Left lung (tissue), 4 donors: ENCODE measurements at regions not wholly inside any gene's neighbourhood (a gene's known extent, or its start where the extent isn't known, plus 50 kb on each side); places are given as distances from the start of the nearest gene placed in this dataset.

Source experiments
- ATAC-seq: fragments of 200-7000 bp; cut with Tn5 transposase; one replicate; pipeline ENCODE4 v1.9.1; 2020; ENCODE audit warnings: moderate library complexity
- DNase-seq, 4 donors: peaks; one replicate each; pipeline ENCODE4 v3.0.0-alpha.2; 2013 to 2020
- H3K27ac ChIP-seq, 2 donors: fragments of 200-600 bp; sonication (generic) in 1 of 2; one replicate each; pipeline versions ENCODE4 v1.5.0 to v1.8.0; 2020 to 2021
- H3K27me3 ChIP-seq, 2 donors: fragments of 200-600 bp; sonication (generic) in 1 of 2; one replicate each; pipeline versions ENCODE4 v1.5.0 to v1.8.0; 2020 to 2021
- H3K36me3 ChIP-seq, 2 donors: fragments of 200-600 bp; sonication (generic) in 1 of 2; one replicate each; pipeline versions ENCODE4 v1.5.0 to v1.8.0; 2020 to 2021
- H3K4me1 ChIP-seq, 2 donors: fragments of 200-600 bp; one replicate each; pipeline ENCODE4 v1.8.0; 2021
- H3K4me3 ChIP-seq, 2 donors: fragments of 200-600 bp; sonication (generic) in 1 of 2; one replicate each; pipeline versions ENCODE4 v1.5.0 to v1.8.0; 2020 to 2021; ENCODE audit warnings: mild to moderate bottlenecking in 1 of 2
- H3K9me3 ChIP-seq, 2 donors: fragments of 200-600 bp; sonication (generic) in 1 of 2; one replicate each; pipeline versions ENCODE4 v1.5.0 to v1.8.0; 2020 to 2021
- intact Hi-C, 2 donors: fragments of 100-400 bp; cut with DNase I; formaldehyde crosslinking; loops; one replicate each; pipeline versions ENCODE4 v1.11.2 to v1.14.2; 2022
- TF ChIP-seq, protein P1 (sequence below), 2 donors: fragments of 200-600 bp; sonication (generic) in 1 of 2; IDR thresholded peaks; one replicate each; pipeline versions ENCODE4 v1.5.0 to v1.8.0; 2021; ENCODE audit warnings: antibody characterized with exemption in 2 of 2
- donor health status: DM: no; HTN: yes; CAD: no.
- donor health status: DM: no; HTN: no; CAD: no.

DNA sequence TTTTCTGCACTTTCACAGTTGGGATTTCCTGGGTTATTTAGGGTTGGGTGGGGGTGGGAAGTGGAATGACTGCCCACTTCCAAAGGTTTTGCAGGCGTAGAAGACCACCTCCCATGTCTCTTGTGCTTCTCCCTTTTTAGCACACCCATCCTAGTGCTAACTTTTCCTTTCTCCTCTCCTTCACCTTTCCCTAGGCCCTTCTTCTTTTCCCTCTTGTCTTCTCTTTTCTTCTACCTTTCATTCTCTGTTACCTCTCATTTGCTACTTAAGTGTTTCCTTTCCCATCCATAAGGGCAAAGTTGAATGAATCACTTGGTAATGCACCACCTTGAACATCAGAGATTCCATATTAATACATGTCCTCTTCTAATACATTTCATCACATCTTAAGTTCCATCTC, 105.0 kb upstream of the ZNF184 start:
- ATAC-seq (no peak), DNase-seq (no peak)
- intact Hi-C loops: no loop called here
- H3K4me3 ChIP-seq: no peak overlapping the region
- peaks cover under 1 to 77% of the 10 kb centered on the region in 2 donors for H3K27me3 ChIP-seq
- TF ChIP-seq, protein P1, sequence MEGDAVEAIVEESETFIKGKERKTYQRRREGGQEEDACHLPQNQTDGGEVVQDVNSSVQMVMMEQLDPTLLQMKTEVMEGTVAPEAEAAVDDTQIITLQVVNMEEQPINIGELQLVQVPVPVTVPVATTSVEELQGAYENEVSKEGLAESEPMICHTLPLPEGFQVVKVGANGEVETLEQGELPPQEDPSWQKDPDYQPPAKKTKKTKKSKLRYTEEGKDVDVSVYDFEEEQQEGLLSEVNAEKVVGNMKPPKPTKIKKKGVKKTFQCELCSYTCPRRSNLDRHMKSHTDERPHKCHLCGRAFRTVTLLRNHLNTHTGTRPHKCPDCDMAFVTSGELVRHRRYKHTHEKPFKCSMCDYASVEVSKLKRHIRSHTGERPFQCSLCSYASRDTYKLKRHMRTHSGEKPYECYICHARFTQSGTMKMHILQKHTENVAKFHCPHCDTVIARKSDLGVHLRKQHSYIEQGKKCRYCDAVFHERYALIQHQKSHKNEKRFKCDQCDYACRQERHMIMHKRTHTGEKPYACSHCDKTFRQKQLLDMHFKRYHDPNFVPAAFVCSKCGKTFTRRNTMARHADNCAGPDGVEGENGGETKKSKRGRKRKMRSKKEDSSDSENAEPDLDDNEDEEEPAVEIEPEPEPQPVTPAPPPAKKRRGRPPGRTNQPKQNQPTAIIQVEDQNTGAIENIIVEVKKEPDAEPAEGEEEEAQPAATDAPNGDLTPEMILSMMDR (IDR thresholded peaks at IDR 0.05): no peak
- no peaks in the 10 kb centered on the region for H3K9me3 ChIP-seq
- no peaks in the 10 kb centered on the region for H3K4me1 ChIP-seq
- H3K27ac ChIP-seq: no peak overlapping the region
- no peaks in the 10 kb centered on the region for H3K36me3 ChIP-seq

DNA sequence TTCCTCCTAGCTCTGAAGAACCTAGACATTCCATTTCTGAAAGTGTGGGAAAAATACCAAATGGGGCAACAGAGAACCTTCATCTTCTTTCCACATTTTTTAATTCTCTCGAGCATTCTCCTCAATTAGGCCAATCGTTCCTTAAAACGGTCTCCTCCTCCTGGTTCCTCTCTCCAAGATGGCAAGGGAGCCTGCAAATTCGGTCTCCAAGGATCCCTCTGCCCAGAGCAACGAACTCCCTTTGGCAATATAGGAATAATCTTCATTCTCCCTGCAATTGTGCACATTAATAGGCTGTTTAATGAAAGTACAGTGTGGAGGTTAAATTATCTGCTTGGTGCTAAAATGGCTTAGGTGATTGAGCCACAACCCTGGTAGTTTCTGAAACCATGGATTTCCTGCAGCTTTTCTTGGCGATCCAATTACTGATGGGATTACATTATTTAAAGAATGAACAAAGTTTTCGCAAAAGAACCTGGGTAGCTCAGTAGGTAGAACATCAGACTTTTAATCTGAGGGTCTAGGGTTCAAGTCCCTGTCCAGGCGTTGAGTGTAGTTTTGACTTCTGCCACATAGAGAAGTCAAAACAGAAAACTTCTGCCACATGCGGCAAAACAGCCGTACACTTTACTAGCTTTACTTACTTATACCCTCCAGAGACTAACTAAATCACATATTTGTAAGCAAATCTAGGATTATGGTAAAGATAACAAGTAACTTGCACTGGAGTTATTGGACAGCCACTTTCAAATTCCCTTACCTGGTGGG, 102.9 kb upstream of the ZNF184 start:
- TF ChIP-seq, protein P1 (IDR thresholded peaks at IDR 0.05): no peak
- no peaks in the 10 kb centered on the region for H3K9me3 ChIP-seq
- H3K27ac ChIP-seq: no peak overlapping the region
- no peak for DNase-seq
- intact Hi-C loops: no loop called here
- H3K4me3 ChIP-seq: no peak overlapping the region
- ATAC-seq: no peak
- no peaks in the 10 kb centered on the region for H3K4me1 ChIP-seq
- H3K27me3 ChIP-seq: peaks cover 0 to 70% of the 10 kb centered on the region in 2 donors
- H3K36me3 ChIP-seq: no peaks in the 10 kb centered on the region

DNA sequence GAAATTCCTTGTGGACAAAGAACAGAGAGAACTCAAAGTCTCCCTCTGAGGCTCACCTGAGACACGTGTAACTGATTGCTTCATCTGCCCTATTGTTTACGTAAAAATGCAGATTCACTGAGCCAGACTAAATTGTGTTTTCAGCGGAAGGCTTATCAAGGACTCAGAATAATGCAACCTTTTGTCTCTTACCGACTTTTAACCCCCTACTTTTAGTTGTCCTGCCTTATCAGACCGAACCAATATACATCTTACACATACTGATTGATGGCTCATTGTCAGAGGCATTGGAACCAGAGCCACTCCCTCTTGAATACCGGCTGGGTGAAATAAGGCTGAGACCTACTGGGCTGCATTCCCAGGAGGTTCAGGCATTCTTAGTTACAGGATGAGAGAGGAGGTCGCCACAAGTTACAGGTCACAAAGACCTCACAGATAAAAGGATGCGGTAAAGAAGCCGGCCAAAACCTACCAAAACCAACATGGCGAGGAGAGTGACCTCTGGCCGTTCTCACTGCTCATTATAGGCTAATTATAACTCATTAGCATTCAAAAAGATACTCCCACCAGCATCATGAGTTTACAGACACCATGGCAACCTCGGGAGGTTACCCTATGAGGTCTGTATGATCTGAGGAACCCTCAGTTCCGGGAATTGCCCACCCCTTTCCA, 95.5 kb upstream of the ZNF184 start:
- H3K27ac ChIP-seq: no peak overlapping the region
- peaks cover 45 to 78% of the 10 kb centered on the region in 2 donors for H3K27me3 ChIP-seq
- no peak for ATAC-seq
- H3K36me3 ChIP-seq: no peaks in the 10 kb centered on the region
- H3K4me3 ChIP-seq: no peak overlapping the region
- H3K4me1 ChIP-seq: no peaks in the 10 kb centered on the region
- H3K9me3 ChIP-seq: no peaks in the 10 kb centered on the region
- TF ChIP-seq, protein P1 (IDR thresholded peaks at IDR 0.05): no peak
- intact Hi-C loops: no loop called here
- DNase-seq: no peak

DNA sequence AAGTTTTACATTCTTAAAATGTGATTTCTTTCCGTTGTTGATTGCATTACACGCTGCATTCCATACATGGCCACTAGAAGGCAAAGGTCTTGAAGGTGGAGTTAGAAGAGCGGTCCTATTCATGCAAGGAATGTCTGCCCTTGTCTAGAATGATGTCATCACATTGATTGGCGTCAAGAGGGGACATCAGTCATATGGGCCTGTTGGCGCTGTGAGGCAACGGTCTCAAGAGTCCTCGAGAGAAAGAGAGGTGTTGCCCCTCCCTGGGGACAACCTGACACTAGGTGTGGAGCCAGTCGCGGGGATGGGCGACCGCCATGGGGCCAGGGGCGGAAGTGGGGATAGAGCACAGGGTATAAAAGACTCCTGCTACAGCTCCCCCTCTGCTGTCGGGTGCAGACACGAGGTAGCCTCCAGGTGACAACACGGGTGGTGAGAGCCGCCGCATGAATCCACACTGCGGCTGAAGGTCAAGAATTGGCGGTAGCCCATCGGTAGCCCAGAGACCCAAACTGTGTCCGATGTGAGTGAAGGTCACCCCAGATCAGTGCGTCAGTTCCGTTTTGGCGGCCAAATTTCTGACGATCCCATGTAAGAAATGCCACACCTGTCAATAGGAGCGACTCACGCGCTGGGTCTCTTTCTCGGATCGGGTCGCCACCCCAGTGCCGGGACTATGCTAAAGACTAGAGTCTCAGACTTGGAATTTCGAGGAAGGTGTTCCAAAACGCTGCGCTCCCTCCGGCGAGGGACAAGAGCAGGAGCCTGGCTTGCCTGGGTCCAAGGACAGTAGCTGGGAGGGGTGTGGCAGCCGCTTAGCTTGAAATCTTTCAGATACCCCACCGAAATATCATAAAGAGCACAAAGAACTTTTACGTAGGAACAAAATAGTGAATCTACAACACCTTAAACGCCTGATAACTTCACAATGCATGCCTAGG, 93.2 kb upstream of the ZNF184 start:
- peaks cover 68 to 84% of the 10 kb centered on the region in 2 donors for H3K27me3 ChIP-seq
- no peaks in the 10 kb centered on the region for H3K9me3 ChIP-seq
- H3K36me3 ChIP-seq: no peaks in the 10 kb centered on the region
- H3K4me3 ChIP-seq: no peak overlapping the region
- no peaks in the 10 kb centered on the region for H3K4me1 ChIP-seq
- ATAC-seq (no peak), DNase-seq (no peak)
- H3K27ac ChIP-seq: no peak overlapping the region
- intact Hi-C loops: no loop called here
- TF ChIP-seq, protein P1 (IDR thresholded peaks at IDR 0.05): no peak
